Testis (tissue), 2 donors: ENCODE measurements at regions not wholly inside any gene's neighbourhood (a gene's known extent, or its start where the extent isn't known, plus 50 kb on each side); places are given as distances from the start of the nearest gene placed in this dataset.

ENCODE experiments used
- CTCF ChIP-seq, 3 experiments: fragments of 450-650 bp in 2 of 3; fragments of 200-600 bp in 1 of 3; sonication (generic) in 1 of 3; IDR thresholded peaks; one replicate each; pipeline ENCODE4 v1.5.1; 2016 to 2019; ENCODE audit warnings: antibody characterized with exemption in 3 of 3, mild to moderate bottlenecking in 2 of 3, moderate library complexity in 1 of 3
- POLR2A ChIP-seq: fragments of 450-650 bp; IDR thresholded peaks from one replicate; pipeline ENCODE4 v1.6.1; 2017; ENCODE audit warnings: antibody characterized with exemption, mild to moderate bottlenecking, moderate library complexity

DNA sequence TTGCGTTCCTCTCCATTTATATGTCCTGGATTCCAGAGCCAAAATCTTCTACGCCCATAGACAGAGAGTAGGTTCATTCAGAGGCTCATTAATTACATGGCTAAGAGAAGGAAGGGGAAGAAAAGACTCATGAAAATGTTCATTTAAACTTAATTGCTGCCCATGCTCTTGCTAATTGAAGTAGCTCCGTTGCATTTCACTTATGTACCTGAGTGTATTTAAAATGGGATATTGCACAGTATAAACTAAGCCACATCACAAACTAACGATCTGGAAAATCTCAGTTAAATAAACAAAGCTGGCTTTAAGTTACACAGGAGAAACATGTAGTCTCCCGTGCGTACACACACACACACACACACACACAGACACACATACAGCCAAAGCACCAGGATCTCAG lies 269.2 kb downstream of the CDC5L start:
- TF ChIP-seq CTCF (IDR thresholded peaks at IDR 0.05) (no peak), POLR2A (no peak)
